ENCODE measurements at regions not wholly inside any gene's neighbourhood (a gene's known extent, or its start where the extent isn't known, plus 50 kb on each side); places are given as distances from the start of the nearest gene placed in this dataset.
A peak's percentile ranks its signal among the peaks of the same experiment; 100 is the strongest.

GRCh38 chr17:72518159-72518732 is 397.4 kb downstream of the SOX9 start:
- no peak for DNase-seq (ENCODE audit: low spot score)

DNA sequence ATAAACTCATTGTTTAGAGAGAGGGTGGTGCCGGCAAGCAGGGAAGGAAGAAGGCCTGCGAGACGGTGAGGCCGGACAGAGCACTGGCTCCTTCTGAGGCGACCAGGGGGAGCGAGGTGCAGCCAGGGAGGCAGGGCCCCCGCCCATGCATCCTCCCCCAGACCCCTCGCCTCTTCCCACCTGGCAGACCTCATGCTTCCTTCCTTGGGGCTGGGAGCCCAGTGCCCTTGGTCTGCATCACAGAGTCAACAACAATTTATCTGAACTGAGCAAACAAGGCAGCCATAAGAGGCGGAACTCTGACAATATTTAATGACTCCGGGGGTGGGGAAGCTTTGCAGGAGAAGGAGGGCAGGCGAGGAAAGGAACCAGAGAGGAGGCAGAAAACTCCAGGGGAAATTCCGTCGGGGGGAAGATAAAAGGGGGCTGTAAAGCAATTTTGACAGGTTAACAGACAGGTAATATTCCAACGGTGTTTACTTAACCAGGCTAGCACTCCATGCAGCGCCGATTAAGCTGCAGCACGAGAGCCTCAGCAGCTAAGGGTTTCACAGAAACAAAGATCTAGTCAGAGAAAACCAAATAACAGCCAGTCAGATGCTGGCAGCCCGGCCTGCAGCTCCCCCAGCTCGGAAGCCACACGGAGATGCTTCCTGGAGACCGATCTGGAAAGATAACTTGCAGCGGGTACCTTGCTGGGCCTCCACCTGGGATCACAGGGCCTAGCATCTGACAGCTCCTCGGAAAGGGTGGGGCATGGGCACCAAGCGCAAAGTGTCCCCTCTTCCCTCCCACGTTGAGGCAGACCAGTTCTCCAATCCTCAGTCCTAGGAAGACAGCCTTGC is 398.2 kb downstream of the SOX9 start:
- DNase-seq (ENCODE audit: low spot score) = peak; percentile 83

DNA sequence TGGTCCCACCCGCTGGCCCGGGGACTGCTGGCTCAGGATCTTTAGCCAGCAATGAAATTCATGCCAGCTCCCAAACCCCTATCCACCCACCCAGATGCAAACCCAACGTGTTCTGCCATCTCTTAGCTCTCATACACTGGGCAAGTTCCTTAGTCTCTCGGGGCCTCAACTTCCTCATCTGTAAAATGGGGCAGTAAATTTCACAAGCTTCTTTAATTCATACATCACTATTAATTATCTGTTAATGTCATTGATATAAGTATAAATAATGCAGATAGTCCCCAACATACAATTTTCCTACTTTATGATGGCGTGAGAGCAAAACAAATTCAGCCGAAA is 398.7 kb downstream of the SOX9 start:
- DNase-seq (ENCODE audit: low spot score) = no peak

DNA sequence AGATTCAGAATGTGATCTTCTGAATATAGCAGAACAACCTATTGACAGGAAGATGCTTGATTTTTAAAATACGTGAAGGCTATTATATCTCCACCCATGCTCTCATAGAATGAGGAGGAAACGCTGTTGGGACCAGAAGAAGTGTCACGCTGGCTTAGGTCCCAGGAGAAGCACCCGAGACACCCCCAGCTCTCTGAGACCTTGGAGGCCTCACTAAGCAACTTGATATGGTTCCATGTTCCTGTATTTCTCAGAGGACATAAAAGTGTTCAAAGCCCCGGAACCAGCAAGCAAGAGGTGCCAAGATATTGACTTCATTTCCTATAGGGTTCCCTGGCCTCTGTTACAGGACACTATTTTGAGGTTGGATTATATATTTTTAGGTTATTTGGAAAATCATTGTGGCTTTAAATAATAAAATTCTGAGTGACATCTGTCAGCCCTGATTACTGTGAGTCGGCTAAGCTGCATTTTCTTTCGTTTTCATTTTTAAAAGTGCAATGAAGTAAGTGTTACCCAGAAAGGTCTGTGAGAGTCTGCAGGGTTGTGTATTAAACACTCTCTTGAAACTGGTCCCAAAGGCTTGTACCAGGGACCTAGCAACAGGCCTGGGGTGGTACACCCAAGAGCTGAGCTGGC is 400.0 kb downstream of the SOX9 start:
- no peak for DNase-seq (ENCODE audit: low spot score)

- no peak for DNase-seq (ENCODE audit: low spot score)
These were observed 402.7 kb downstream of the SOX9 start for GRCh38 chr17:72523491-72523890.

DNA sequence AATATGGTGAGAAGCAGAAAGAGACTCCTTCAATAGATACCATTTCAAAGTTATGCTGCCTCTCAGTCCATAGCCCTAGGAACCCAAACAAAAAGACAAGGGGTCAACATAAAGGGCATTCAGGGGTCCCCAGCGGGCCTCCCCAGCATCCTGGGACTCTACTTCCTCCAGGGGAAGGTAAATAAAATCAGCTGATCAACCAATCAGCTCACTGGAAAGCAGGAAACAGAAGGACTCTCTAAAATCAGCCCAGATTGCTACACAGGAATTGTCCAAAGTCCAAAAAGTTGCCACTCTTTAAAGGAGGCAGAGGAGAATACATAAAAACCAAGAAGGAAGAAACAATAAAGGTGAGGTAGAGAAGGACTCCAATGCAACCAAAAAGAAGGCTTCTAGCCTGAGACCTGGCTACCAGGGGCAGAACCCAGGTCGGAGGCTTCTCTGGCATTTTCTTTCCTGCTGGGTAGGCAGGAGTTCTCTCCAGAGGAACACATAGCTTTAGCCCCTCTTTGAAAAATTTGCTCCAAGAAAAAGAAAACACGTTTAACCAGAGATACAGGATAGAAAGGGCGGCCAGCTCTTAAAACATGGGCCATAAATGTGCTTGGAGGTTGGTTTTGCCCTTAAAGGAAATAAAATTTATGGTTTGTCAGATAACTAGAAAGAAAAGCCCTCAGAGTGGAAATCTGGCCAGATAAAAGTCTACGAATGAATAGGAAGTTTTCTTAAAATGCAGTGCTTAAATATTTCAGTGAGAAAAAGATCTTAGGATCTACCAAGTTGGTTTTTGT is 404.6 kb downstream of the SOX9 start:
- DNase-seq (ENCODE audit: low spot score) = peak; percentile 58

DNA sequence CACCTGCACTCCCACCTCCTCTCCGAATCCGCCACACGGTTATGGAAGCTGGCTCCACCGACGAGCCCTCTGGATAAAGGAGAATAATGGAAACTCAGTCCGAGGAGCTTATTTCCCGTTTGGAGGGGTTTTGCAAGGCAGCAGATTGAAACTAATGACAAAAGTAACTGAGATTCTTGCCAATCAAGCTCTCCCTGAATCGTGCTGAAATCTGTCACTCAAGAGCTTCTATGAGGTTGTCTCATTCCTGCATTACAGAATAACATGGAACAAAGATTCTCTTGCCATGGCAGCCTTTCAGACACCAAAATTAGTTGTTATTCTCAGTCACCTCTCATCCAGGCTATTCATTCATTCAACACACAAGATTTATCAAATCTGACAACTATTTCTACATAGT is 405.9 kb downstream of the SOX9 start:
- no peak for DNase-seq (ENCODE audit: low spot score)

GRCh38 chr17:72527789-72528188 is 407.0 kb downstream of the SOX9 start:
- no peak for DNase-seq (ENCODE audit: low spot score)

- DNase-seq (ENCODE audit: low spot score) = no peak
These were observed 407.9 kb downstream of the SOX9 start for GRCh38 chr17:72528683-72529082.

DNA sequence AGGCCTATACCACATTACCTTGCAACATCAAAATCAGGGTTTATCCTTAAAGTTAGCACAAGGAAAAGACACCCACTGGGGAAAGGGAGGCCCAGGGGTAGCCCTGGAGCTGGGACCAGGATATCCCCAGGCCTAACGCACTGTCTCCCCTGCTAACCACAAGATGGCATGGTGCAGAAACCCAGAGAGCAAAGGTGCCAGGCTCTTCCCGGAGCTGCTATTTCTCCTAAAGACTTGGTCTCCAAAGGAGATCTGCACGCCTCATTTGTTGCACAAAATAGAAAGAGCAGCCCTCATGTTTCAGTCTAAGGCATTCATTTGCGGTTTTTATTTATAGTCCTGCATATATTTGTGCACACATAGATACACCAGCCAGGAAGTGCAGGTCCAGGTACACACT is 408.6 kb downstream of the SOX9 start:
- DNase-seq (ENCODE audit: low spot score) = peak; percentile 19

- DNase-seq (ENCODE audit: low spot score) = no peak
These were observed 409.6 kb downstream of the SOX9 start for GRCh38 chr17:72530454-72530853.

- no peak for DNase-seq (ENCODE audit: low spot score)
These were observed 410.9 kb downstream of the SOX9 start for GRCh38 chr17:72531729-72532128.

GRCh38 chr17:72534265-72534664 is 413.4 kb downstream of the SOX9 start:
- no peak for DNase-seq (ENCODE audit: low spot score)

- DNase-seq (ENCODE audit: low spot score) = no peak
These were observed 414.0 kb downstream of the SOX9 start for GRCh38 chr17:72534776-72535175.

GRCh38 chr17:72535346-72535745 is 414.5 kb downstream of the SOX9 start:
- DNase-seq (ENCODE audit: low spot score) = no peak

DNA sequence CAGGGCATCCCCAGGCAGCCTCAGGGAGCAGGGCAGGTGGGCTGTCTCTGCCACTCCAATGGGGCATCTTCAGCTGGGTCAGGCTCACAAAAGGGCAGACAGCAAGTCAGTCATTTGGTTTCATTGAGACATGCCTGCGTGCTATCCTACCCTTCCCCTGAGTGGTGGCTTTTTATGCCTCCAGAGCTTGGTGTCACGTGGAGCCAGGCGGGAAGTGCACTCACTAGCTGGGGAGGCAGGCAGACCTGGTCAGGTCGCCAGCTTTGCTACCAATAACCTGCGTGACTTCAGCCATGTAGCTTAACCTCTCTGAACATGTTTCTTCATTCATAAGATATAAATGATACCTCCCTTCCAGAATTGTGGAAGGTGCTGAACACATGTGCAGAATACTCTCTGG is 415.0 kb downstream of the SOX9 start:
- no peak for DNase-seq (ENCODE audit: low spot score)

DNA sequence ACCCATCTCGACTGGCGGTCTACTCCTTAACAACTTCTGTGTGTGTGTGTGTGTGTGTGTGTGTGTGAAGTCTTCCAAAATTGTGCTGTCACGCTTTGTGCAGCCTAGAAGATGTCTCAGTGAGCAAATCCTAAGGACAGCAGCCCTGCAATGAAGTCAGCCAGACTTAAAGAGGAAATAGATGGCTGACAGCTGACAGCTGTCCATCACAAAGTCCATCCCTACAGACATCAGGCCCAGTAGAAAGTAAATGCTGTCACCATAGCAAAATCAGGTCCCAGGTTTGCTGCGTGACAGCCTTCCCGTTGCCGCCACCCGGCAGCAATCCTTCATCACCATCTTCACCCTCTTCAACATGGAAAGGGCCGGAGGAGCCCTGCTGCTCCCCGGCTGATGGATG is 416.0 kb downstream of the SOX9 start:
- no peak for DNase-seq (ENCODE audit: low spot score)

DNA sequence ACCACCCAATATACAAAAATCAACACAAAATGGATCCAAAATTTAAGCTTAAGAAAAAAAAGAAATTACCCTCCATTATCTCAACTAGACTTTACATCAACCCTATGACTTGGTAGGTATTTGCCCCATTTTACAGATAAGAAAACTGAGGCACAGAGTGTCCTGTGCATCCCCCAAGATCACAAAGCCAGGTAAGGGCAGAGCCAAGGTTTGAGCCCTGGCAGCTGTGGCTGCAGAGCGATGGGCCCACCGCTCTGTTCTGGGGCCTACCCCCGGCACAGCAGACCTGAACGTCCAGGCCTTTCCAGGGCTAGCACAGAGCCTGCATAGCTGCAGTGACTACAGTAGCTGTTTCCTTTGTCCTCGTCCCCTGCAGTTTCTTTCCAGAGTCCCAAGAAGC is 417.6 kb downstream of the SOX9 start:
- DNase-seq (ENCODE audit: low spot score) = no peak

- peak; percentile 38 for DNase-seq (ENCODE audit: low spot score)
These were observed 418.1 kb downstream of the SOX9 start for GRCh38 chr17:72538901-72539352.

GRCh38 chr17:72539981-72540897 is 419.4 kb downstream of the SOX9 start:
- DNase-seq (ENCODE audit: low spot score) = peak; percentile 74

DNA sequence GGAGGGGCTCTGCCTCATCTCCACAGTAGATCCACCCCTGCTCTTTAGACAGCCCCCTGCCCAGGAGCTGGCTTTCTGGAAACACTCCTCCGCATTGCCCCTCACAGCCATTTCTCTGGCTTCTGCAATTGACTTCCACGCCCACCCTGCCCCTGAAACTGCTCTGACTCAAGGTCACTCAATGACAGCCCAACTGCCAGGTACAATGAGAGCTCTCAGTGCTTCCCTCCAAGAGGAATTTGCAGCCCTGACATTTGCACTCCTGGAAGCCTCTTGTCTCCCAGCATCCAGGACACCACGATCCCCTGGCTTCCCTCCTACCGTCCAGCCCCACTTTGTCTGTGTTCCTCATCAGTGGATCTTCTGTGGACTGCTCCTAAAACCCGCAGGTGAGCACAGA is 421.5 kb downstream of the SOX9 start:
- no peak for DNase-seq (ENCODE audit: low spot score)

Data from HT-29 (cell line).